B cell (primary cell): ENCODE measurements at regions not wholly inside any gene's neighbourhood (a gene's known extent, or its start where the extent isn't known, plus 50 kb on each side); places are given as distances from the start of the nearest gene placed in this dataset.

ENCODE experiments used
- ATAC-seq: fragments of 200-7000 bp; cut with Tn5 transposase; one replicate; pipeline ENCODE4 v1.10.0; 2021; ENCODE audit warnings: low read depth, mild to moderate bottlenecking, moderate number of reproducible peaks, moderate library complexity
- CTCF ChIA-PET: fragments of 350-600 bp; sonication (Branson Sonifier 250); formaldehyde crosslinking; loops from one replicate; lab custom pipeline; 2021; ENCODE audit warnings: antibody characterized with exemption, inconsistent platforms; lab: Charles Lee
- POLR2A ChIA-PET: fragments of 350-600 bp; sonication (Branson Sonifier 250); formaldehyde crosslinking; loops from one replicate; lab custom pipeline; 2021; ENCODE audit warnings: antibody characterized with exemption; lab: Charles Lee
- DNase-seq: peaks from one replicate; pipeline ENCODE4 v3.0.0; 2013
- H2AFZ ChIP-seq: 2 replicates; pipeline ENCODE4 v1.6.1; 2012; ENCODE audit warnings: mild to moderate bottlenecking, low read depth, low read length; ENCODE audit not compliant: insufficient read depth, poor library complexity, severe bottlenecking
- H3K27ac ChIP-seq, 2 donors: 1 replicate in 1 of 2; 2 replicates in 1 of 2; pipeline ENCODE4 v1.5.1; 2012 to 2013; ENCODE audit warnings: low read length in 2 of 2, mild to moderate bottlenecking in 2 of 2, moderate library complexity in 1 of 2
- H3K27me3 ChIP-seq, 4 experiments: fragments of 200-600 bp in 1 of 4; sonication (generic) in 1 of 4; replicated peaks in 1 of 4; 1 replicate in 2 of 4; 2 replicates in 2 of 4; pipeline versions ENCODE4 v1.6.1 to v1.7.0; 2013 to 2016; ENCODE audit warnings: low read length in 3 of 4, mild to moderate bottlenecking in 2 of 4, mixed read lengths in 1 of 4, moderate library complexity in 1 of 4; ENCODE audit not compliant: insufficient read depth in 4 of 4, control insufficient read depth in 3 of 4; ENCODE audit errors: control extremely low read depth in 1 of 4
- H3K36me3 ChIP-seq, 2 experiments: replicated peaks in 1 of 2; 1 replicate in 1 of 2; 2 replicates in 1 of 2; pipeline versions ENCODE4 v1.6.1 to v1.7.1; 2013; ENCODE audit warnings: low read length in 1 of 2; ENCODE audit not compliant: insufficient read depth in 2 of 2, control insufficient read depth in 1 of 2; ENCODE audit errors: control extremely low read depth in 1 of 2, extremely low read depth in 1 of 2
- H3K4me1 ChIP-seq, 2 donors: fragments of 200-600 bp in 1 of 2; sonication (generic) in 1 of 2; 1 replicate in 1 of 2; 2 replicates in 1 of 2; pipeline versions ENCODE4 v1.5.1 to v1.6.1; 2013 to 2017; ENCODE audit warnings: low read length in 2 of 2; ENCODE audit not compliant: control insufficient read depth in 2 of 2, insufficient read depth in 2 of 2
- H3K4me2 ChIP-seq: replicated peaks from 2 replicates; pipeline ENCODE3; 2012; ENCODE audit warnings: mild to moderate bottlenecking, low read depth, low read length; ENCODE audit not compliant: poor library complexity, severe bottlenecking
- H3K4me3 ChIP-seq, 5 experiments: fragments of 200-600 bp in 1 of 5; sonication (generic) in 1 of 5; 1 replicate in 3 of 5; 2 replicates in 2 of 5; pipeline versions ENCODE4 v1.5.1 to v1.7.0; 2011 to 2016; ENCODE audit warnings: low read length in 4 of 5, mild to moderate bottlenecking in 4 of 5, low read depth in 2 of 5, control low read depth in 1 of 5, moderate library complexity in 1 of 5; ENCODE audit not compliant: insufficient read depth in 1 of 5; ENCODE audit errors: control extremely low read depth in 1 of 5, extremely low read depth in 1 of 5
- H3K79me2 ChIP-seq: fragments of 200-600 bp; sonication (generic); one replicate; pipeline ENCODE4 v1.6.0; 2016; ENCODE audit warnings: low read length; ENCODE audit not compliant: control insufficient read depth, insufficient read depth
- H3K9ac ChIP-seq: fragments of 200-600 bp; sonication (generic); 2 replicates; pipeline ENCODE4 v1.6.1; 2017; ENCODE audit warnings: mild to moderate bottlenecking, low read length, moderate library complexity
- H3K9me3 ChIP-seq, 3 donors: one replicate each; pipeline versions ENCODE4 v1.6.1 to v1.7.1; 2013; ENCODE audit warnings: low read length in 2 of 3; ENCODE audit not compliant: control insufficient read depth in 2 of 3, insufficient read depth in 1 of 3; ENCODE audit errors: control extremely low read depth in 1 of 3
- H4K20me1 ChIP-seq: 2 replicates; pipeline ENCODE4 v1.6.0; 2012; ENCODE audit warnings: mild to moderate bottlenecking, low read length; ENCODE audit not compliant: insufficient read depth, control insufficient read depth, poor library complexity, severe bottlenecking
- H3K27ac Mint-ChIP-seq: one replicate; pipeline ENCODE4 v1.8.0; 2021; ENCODE audit warnings: mixed read lengths
- H3K27me3 Mint-ChIP-seq: one replicate; pipeline ENCODE4 v1.8.0; 2021; ENCODE audit warnings: mixed read lengths
- H3K4me1 Mint-ChIP-seq: one replicate; pipeline ENCODE4 v1.8.0; 2021; ENCODE audit warnings: mixed read lengths
- H3K4me3 Mint-ChIP-seq: one replicate; pipeline ENCODE4 v1.8.0; 2021; ENCODE audit warnings: mixed read lengths
- H3K9me3 Mint-ChIP-seq: one replicate; pipeline ENCODE4 v1.8.0; 2022; ENCODE audit warnings: mixed read lengths; ENCODE audit not compliant: insufficient read depth
- EZH2 ChIP-seq: IDR thresholded peaks from 2 replicates; pipeline ENCODE4 v1.6.1; 2012; ENCODE audit warnings: borderline replicate concordance, low read depth, mild to moderate bottlenecking, moderate library complexity, low read length; ENCODE audit not compliant: insufficient read depth, poor library complexity, severe bottlenecking
- WGBS: methylation state at CpG from one replicate; pipeline ENCODE4 v1.1.5; 2013; ENCODE audit warnings: missing lambda C conversion rate; ENCODE audit not compliant: insufficient coverage; 5-methylcytosine and 5-hydroxymethylcytosine counted together
- intact Hi-C: fragments of 100-400 bp; cut with micrococcal nuclease; formaldehyde crosslinking; loops from one replicate; pipeline ENCODE4 v1.10.0; 2022
- TF ChIP-seq, protein P1 (sequence below): fragments of 200-600 bp; IDR thresholded peaks from one replicate; pipeline ENCODE4 v1.8.0; 2022; ENCODE audit warnings: antibody characterized with exemption, mild to moderate bottlenecking

DNA sequence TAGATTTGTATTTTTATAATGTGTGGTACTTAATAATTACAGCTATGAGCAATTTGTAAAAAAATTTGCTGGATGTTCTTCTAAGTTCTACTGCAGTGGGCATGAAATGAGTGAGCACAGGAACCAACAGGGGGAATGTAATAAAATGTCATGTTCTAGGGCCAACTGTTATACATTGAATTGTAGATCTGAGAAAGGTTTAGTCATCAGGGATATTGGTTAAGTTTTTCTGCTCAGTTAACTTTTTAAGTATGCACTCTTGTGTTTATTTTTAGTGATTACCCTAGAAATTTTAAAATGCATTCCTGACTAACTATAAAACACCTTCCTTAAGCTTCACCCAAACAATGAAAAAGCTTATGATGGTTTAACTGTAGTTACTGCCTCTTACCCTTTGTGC lies 101.8 kb downstream of the CAND1 start:
- no peaks in the 10 kb centered on the region for H3K79me2 ChIP-seq
- CTCF ChIA-PET: interaction anchor here (3.7 kb wide), 1 partner anchor 14 kb away, joined by 34 read pairs; no protein-coding TSS in a partner anchor

DNA sequence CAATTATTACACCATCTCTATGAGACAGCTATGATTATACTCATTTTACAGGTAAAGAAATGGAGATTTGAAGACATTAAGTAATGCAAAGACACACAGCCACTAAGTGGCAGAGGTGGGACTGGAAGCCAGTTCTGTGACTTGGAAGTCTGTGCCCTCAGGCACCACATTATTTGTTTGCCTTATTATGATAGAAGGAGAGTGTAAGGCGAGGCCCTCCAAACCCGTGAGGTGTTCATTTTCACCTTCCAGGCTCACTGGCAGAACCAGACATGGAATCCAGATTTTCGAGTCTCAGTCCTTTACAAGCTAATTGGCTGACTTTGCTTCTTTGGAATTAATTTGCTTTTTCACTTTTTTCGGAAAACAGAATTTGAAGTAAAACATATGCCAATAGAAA lies 107.9 kb downstream of the CAND1 start:
- ATAC-seq (no peak), DNase-seq (no peak)
- H3K4me3 Mint-ChIP-seq: no peak overlapping the region
- H3K4me1 Mint-ChIP-seq: no peaks in the 10 kb centered on the region
- intact Hi-C loops: no loop called here
- ChIA-PET POLR2A (no interaction called here), CTCF (interaction anchor here (0.9 kb wide), 1 partner anchor 21 kb away, joined by 4 read pairs; no protein-coding TSS in a partner anchor)
- no peaks in the 10 kb centered on the region for H4K20me1 ChIP-seq
- no peak overlapping the region for H3K27ac ChIP-seq
- H3K9me3 Mint-ChIP-seq: peaks cover 5% of the 10 kb centered on the region
- TF ChIP-seq EZH2: no peak
- TF ChIP-seq, protein P1, sequence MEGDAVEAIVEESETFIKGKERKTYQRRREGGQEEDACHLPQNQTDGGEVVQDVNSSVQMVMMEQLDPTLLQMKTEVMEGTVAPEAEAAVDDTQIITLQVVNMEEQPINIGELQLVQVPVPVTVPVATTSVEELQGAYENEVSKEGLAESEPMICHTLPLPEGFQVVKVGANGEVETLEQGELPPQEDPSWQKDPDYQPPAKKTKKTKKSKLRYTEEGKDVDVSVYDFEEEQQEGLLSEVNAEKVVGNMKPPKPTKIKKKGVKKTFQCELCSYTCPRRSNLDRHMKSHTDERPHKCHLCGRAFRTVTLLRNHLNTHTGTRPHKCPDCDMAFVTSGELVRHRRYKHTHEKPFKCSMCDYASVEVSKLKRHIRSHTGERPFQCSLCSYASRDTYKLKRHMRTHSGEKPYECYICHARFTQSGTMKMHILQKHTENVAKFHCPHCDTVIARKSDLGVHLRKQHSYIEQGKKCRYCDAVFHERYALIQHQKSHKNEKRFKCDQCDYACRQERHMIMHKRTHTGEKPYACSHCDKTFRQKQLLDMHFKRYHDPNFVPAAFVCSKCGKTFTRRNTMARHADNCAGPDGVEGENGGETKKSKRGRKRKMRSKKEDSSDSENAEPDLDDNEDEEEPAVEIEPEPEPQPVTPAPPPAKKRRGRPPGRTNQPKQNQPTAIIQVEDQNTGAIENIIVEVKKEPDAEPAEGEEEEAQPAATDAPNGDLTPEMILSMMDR: no peak
- no peak overlapping the region for H3K4me3 ChIP-seq
- no peaks in the 10 kb centered on the region for H3K36me3 ChIP-seq
- H3K79me2 ChIP-seq: no peaks in the 10 kb centered on the region
- H3K9ac ChIP-seq: no peak overlapping the region
- peaks cover under 1 to 5% (median 5%) of the 10 kb centered on the region in 3 donors for H3K9me3 ChIP-seq
- no peak overlapping the region for H3K4me2 ChIP-seq
- 100% methylated on average over 3 of the region's 4 CpGs for WGBS
- no peaks in the 10 kb centered on the region for H3K27me3 ChIP-seq
- peaks cover 8% of the 10 kb centered on the region for H3K27me3 Mint-ChIP-seq
- no peak overlapping the region for H3K27ac Mint-ChIP-seq
- H2AFZ ChIP-seq: no peak overlapping the region
- H3K4me1 ChIP-seq: no peaks in the 10 kb centered on the region

More for the DNA sequence above, 101.8 kb downstream of the CAND1 start:
- Histone ChIP-seq H3K36me3 (no peaks in the 10 kb centered on the region), H2AFZ (no peak overlapping the region), H3K27ac (no peak overlapping the region), H3K4me2 (no peak overlapping the region), H3K9me3 (peaks cover 0 to 2% (median 1%) of the 10 kb centered on the region in 3 donors), H3K9ac (no peak overlapping the region), H3K27me3 (no peaks in the 10 kb centered on the region), H3K4me3 (no peak overlapping the region), H4K20me1 (no peaks in the 10 kb centered on the region), H3K4me1 (no peaks in the 10 kb centered on the region)
- no peaks in the 10 kb centered on the region for H3K27me3 Mint-ChIP-seq
- POLR2A ChIA-PET: no interaction called here
- H3K4me1 Mint-ChIP-seq: no peaks in the 10 kb centered on the region
- H3K4me3 Mint-ChIP-seq: no peak overlapping the region
- peaks cover 2% of the 10 kb centered on the region for H3K9me3 Mint-ChIP-seq
- DNase-seq (no peak), ATAC-seq (no peak)
- TF ChIP-seq EZH2: no peak
- TF ChIP-seq, protein P1: no peak
- intact Hi-C loops: no loop called here
- H3K27ac Mint-ChIP-seq: no peak overlapping the region
